Renal cortical epithelial cell (primary cell): ENCODE measurements at regions not wholly inside any gene's neighbourhood (a gene's known extent, or its start where the extent isn't known, plus 50 kb on each side); places are given as distances from the start of the nearest gene placed in this dataset.
"Not testable (repeated sequence)": the region's sequence is repeated elsewhere in the genome, so short reads cannot be mapped to it uniquely, and the experiment has no call there.

Experiments used
- DNase-seq: peaks from one replicate; pipeline ENCODE4 v3.0.0-alpha.2; 2011; ENCODE audit warnings: low read depth

DNA sequence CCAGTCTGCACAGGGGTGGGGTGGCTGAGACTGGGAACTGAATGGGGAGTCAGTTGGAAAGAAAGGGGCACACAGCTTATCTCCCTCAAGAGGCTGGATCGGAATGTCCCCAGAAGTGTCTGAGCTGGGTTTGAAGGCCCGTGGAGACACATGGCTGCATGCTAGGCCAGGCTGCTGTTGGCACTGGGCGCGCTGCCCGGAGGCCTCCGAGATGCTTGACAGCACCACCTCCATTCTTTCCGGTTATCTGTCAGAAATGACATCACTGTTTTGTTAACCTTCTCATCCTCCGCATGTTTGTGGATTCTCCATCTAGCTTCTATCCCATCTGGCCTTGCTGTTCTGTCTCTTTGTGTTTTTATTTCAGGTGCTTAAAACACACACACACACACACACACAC, 85.5 kb downstream of the APIP start:
- peak; percentile 22 for DNase-seq

DNA sequence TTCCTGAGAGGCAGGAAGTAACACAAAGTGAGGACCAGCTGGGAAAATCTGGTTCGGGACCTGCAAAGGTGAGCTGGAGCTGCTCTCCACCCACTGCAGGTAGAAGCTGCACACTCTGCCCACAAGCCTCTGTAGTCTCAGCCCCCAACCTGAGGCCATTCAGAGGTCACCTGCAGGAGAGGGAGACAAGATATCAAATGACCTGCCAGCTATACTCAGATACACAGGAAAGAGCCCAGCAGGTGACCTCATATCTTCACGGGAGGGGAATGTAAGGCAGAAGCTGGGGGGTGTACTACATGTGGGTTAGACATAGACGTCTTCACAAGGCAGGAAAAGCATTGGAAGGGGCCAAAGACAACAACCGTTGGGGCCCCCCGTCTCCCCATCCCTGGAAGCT, 86.1 kb downstream of the APIP start:
- no peak for DNase-seq

GRCh38 chr11:34827228-34827627, 89.0 kb downstream of the APIP start:
- DNase-seq = peak; percentile 9

DNA sequence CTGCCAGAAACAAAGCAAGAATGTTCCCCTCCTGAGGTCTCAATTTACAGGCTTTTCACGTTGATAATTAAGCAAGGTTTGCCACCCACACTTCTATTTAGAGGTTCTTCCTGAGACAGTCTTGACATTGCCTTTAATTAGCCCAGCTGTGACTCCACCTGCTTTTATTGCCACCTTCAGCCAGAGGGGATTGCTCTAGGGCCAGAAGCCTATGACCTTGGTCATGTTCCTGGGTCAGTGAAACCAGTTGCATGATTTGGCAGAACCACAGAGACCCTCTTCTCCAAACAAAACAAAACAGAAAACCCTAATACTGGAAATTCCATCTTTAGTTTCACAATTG, 89.8 kb downstream of the APIP start:
- DNase-seq = peak; percentile 9

DNA sequence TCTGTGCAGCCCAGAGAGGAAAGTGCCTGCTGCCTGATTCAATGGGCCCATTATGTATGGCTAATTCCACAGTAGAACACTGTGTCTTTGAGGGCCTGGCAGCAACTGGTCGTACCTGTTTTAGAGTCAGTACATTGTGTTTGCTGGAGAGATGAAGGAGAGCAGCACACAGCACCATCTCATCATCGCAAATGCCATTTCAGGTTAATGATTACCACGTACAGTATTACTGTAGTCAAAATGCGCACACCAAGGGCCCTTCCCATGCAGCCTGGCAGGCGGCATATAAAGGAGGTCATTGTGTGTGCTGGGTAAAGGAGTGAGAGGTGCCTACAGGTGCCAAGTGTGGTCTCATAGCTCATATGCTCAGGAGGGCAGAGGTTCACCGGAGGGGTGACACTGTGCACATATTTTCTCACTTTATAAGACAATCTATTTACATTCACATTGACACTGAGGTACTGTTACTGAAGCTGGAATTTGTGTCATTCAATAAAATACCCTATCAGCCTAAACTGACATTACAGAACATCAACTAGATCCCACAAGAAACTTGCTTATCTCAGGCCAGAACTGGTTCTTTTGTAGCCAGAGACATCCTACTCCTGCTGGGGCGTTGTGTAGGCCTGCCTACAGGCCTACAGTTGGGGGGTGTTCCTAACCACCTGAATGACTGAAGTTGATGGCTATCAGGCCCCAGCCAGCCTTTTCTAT, 90.4 kb downstream of the APIP start:
- DNase-seq = peak; percentile 47

GRCh38 chr11:34825315-34825669, 90.9 kb downstream of the APIP start:
- peak; percentile 40 for DNase-seq

DNA sequence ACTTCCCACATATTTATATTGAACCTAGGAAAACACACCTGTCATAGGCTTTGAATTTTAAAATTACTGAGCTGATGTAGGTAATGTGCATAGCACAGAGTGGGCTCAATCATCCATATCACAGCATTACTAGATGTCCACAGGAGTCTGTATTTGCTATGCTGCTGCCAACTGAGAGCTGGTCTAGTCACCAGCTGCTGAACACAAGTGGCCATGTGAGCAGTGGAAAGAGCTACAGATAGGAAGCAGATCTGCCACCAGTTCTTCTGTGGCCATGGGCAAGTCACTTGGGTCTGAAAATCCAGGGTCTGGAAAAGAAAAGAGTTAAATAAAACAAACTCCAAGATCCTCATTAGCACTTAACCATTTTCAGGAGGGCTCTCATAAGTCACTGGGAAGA, 91.8 kb downstream of the APIP start:
- no peak for DNase-seq

DNA sequence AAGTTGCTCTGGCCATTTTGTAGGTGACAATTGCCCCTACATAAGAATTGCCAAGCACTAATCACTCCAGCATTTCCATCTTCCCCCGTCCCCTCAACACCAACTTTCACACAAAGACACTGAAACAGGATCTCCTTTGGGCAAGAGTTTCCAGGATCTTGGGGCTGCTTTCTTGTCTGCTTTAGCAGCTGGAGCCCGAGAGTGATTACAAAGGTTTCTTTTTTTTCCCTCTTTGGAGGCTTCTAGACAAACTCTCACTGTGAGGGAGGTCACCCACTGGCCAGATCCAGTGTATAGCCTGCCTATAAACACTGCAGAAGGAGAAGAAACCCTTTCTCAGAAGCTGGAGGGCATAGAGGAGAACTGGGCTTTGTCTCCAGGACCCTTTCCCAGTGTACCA, 92.5 kb downstream of the APIP start:
- DNase-seq = no peak

DNA sequence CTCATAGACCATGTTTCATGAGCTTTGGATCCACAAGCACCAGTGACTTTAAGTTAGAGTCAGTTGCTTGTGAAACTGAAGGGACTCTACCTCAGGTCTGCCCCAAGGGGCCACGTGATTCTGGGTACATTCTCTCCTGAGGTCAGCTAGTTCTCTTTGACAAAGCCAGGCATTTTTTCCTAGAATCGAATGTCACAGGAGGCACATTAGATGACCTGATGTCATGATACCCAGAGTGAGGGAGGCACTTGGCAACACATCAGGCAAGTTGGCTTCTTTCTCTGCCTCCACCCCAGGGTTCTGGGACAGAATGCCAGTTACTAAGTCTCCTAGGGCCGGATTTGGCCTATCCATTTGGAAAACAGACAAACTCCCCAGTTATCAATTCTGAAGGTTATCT, 93.0 kb downstream of the APIP start:
- no peak for DNase-seq

DNA sequence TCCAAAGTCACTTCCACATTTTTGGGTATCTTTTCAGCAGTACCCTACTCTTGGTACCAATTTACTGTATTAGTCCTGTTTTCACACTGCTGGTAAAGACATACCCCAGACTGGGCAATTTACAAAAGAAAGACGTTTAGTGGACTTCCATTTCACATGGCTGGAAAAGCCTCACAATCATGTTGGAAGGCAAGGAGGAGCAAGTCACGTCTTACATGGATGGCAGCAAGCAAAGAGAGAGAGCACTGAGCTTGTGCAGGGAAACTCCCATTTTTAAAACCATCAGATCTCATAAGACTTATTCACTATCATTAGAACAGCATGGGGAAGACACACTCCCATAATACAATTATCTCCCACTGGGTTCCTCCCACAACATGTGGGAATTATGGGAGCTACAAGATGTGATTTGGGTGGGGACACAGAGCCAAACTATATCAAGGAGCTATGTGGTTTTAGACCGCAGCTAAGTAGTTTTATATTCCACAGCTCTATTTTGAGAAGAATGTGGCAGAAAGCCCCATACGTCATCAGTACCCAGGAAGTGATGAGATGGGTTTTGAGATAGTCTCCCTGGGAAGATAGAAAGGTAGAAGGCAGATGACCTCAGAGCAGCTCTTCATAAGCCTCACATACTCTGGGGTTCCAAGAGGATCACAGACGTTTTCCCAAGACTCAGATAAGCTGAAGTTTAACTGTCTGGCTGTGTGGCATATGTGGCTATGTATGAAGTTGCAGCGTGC, 96.3 kb downstream of the APIP start:
- DNase-seq = no peak

GRCh38 chr11:34817812-34818211, 98.4 kb downstream of the APIP start:
- DNase-seq = not testable (repeated sequence)

GRCh38 chr11:34816698-34817213, 99.4 kb downstream of the APIP start:
- DNase-seq = no peak

DNA sequence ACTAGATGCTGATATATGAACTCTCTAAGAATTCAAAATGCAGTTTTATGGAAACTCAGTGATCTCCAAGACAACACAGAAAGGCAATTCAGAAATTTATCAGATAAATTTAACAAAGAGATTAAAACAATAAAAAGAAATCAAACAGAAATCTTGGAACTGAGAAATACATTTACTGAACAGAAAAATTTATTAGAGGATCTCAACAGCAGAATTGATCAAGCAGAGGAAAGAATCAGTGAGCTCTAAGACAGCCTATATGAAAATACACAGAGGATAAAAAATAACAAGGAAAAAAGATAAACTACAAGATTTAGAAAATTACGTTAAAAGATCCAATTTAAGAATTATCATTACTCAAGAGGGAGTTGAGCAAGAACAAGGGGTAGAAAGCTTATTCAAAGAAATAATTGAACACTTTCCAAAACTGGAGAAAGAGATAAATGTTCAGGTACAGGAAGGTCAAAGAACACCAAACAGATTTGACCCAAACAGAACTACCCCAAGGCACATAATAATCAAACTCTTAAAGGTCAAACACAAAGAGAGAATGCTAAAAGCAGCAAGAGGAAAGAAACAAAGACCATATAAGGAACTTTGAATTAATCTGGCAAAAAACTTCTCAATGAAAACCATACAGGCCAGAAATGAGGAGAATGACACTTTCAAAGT, 103.1 kb downstream of the APIP start:
- DNase-seq = no peak

DNA sequence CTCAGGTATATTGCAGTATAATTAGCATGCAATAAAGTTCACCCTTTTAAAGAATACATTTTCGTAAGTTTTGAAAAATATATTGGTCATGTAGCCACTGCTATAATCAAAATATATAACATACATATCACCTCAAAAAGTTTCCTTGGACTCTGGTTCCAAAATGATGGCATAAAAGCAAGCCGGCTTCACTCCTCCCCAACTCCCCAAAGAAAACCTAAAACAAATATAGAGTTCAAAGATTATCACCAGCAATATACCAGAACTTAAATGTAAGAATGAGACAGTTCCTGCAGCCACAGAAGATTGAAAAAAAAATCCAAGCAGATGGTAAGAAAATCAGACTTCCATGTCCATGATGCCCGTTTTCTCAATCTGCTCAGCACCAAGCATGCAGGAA, 104.3 kb downstream of the APIP start:
- no peak for DNase-seq

DNA sequence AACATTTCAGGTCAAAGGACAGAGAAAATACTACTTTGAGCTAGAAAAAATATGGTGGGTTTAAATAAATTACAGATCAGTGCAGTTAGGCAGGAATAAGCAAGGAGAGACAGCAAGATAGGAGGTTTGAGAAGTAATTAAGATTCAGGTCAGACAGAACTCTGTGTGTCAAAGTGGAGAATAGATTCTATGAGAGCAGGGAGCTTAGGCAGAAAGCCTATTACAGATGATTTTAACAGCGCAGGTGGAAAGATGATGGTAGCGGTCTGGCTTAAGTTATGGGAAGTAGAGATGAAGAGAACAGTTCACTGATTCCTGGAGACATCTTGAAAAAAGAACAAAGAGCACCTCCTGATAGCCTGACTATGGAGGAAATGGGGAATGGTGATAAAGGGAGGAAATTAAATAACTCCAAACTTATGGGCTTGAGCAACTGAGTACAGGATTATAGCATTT, 106.0 kb downstream of the APIP start:
- DNase-seq = no peak

- DNase-seq = peak; percentile 45
Measured at GRCh38 chr11:34809191-34810106, 106.7 kb downstream of the APIP start.

DNA sequence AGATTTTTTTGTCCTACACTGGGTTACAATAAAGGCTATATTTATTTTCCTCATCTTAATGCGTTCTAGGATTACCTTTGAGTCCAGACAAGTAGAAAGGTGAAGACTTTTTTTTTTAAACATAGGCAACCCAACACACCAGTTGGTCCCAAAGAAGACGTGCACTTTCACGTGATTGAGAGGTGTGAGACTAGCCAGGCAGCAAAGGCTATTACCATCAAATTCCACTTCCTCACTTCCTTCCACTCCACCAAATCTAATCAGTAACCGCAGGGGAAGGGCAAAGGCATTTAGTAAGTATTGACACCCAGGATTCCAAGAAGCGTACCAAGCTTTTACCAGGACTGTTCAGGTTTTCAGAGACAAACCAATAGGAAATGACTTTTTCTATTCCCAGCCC, 109.3 kb downstream of the APIP start:
- no peak for DNase-seq

- no peak for DNase-seq
Measured at GRCh38 chr11:34805937-34806336, 110.2 kb downstream of the APIP start.

DNA sequence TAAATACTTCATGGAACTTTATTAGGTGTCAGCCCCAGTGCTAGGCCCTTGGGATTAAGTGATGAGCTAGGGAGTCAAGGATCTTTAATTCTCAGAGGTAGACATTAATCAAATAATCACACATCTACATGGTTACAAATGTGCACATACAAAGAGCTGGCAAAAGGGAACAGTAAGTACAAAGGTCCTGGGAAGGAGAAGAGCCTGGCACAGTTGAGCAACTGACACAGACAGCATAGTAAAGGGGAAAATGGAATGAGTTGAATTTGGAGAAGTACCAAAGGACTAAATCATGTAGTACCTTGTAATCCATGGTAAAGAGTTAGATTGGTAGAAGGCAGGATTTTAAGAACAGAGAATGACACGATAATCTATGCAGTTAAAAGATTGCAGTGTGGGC, 116.3 kb downstream of the APIP start:
- DNase-seq = no peak

DNA sequence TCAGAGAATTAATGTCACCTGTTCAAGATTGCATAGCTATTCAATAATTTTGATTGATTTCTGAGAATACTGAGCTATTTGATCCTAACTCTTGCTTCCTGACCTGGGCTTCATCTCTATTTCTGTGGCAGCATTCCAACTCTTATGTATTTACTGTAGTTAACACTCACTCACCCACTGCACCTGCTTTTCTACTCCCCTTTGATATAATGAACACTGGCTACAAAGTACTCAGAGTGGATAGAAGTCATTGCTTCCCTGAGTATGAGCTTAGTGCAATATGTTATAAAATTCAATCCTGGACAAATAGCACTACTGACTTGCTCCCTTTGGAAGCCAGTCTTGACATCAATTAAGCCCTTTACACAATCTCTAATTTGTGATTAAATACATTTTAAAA, 117.2 kb downstream of the APIP start:
- DNase-seq = no peak

DNA sequence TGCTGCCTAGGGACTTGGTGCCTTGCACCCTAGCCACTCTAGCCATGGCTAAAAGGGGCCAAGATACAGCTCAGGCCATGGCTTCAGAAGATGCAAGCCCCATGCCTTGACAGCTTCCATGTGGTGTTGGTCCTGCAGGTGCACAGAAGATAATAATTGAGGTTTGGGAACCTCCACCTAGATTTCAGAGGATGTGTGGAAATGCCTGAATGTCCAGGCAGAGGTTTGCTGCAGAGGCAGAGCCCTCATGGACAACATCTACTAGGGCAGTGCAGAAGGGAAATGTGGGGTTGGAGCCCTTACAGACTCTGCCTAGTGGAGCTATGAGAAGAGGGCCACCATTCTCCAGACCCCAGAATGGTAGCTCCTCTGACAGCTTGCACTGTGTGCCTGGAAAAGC, 118.7 kb downstream of the APIP start:
- DNase-seq = not testable (repeated sequence)

- DNase-seq = no peak
Measured at GRCh38 chr11:34795641-34796040, 120.5 kb downstream of the APIP start.
